HG03575 (cell line): ENCODE measurements at regions not wholly inside any gene's neighbourhood (a gene's known extent, or its start where the extent isn't known, plus 50 kb on each side); places are given as distances from the start of the nearest gene placed in this dataset.
"Not testable (repeated sequence)": the region's sequence is repeated elsewhere in the genome, so short reads cannot be mapped to it uniquely, and the experiment has no call there.

Experiments used
- ATAC-seq: cut with Tn5 transposase; IDR thresholded peaks from one replicate; pipeline ENCODE4 v1.9.1; 2021; ENCODE audit not compliant: unreplicated experiment, insufficient number of reproducible peaks, low FRiP score; ENCODE audit errors: extremely low read depth

DNA sequence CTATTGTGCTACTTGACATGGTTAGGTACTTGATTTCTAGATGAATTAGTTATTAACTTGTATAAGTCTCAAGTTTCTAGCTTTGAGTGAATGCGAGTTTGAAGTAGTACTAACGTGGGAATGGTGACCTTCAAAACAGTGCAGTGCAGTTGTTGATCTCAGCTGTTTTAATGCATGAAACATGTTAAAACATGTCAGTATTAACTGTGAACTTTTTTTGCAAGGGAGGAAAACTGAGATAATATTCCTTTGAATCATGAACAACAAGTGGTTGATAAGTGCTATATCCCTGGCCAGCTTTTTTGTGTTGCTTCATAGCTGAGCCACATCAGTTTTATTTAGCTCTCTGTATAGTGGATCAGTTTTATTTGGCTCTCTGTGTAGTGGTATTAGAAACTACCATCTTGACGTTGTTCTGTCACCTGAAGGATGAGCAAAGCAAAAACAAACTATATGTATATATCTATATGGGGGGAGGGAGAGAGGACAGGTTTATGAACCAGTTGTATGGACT is 133.1 kb upstream of the PRSS12 start:
- not testable (repeated sequence) for ATAC-seq

- not testable (repeated sequence) for ATAC-seq
Measured at GRCh38 chr4:118492963-118493362, 140.2 kb upstream of the PRSS12 start.

GRCh38 chr4:118494437-118494836 is 141.6 kb upstream of the PRSS12 start:
- not testable (repeated sequence) for ATAC-seq

- not testable (repeated sequence) for ATAC-seq
Measured at GRCh38 chr4:118502967-118503366, 150.2 kb upstream of the PRSS12 start.

- ATAC-seq, result not testable (repeated sequence)
Measured at GRCh38 chr4:118504927-118505326, 152.1 kb upstream of the PRSS12 start.

GRCh38 chr4:118505491-118505890 is 152.7 kb upstream of the PRSS12 start:
- ATAC-seq, result not testable (repeated sequence)

GRCh38 chr4:118512870-118513269 is 160.1 kb upstream of the PRSS12 start:
- ATAC-seq, result not testable (repeated sequence)

- ATAC-seq, result not testable (repeated sequence)
Measured at GRCh38 chr4:118514332-118514731, 161.5 kb upstream of the PRSS12 start.

- ATAC-seq, result not testable (repeated sequence)
Measured at GRCh38 chr4:118516107-118516506, 163.3 kb upstream of the PRSS12 start.

GRCh38 chr4:118530107-118530506 is 155.1 kb upstream of the METTL14 start:
- ATAC-seq, result not testable (repeated sequence)

- not testable (repeated sequence) for ATAC-seq
Measured at GRCh38 chr4:118531947-118532346, 153.2 kb upstream of the METTL14 start.

GRCh38 chr4:118535788-118536187 is 149.4 kb upstream of the METTL14 start:
- not testable (repeated sequence) for ATAC-seq

GRCh38 chr4:118539412-118540077 is 145.6 kb upstream of the METTL14 start:
- ATAC-seq, result peak; percentile 62

DNA sequence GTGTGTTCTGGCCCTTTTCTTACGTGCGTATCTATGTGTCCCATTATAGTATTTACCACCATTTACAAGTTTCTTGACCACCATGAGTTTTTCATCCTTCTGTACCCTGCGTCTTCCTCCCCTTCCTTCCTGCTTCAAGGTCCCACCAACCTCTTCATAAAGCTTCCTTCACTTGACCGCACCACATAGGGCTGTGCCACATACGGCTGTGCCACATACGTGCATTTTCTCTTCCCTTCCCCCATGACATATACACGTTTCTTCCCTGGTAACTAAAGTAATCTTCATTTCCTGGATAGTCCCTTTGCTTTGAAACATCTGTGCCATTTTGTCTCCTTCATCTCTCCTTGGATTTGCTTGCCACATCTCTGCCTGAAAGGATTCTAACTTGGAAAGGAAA is 128.6 kb upstream of the METTL14 start:
- ATAC-seq, result not testable (repeated sequence)

- no peak for ATAC-seq
Measured at GRCh38 chr4:118557298-118557851, 127.8 kb upstream of the METTL14 start.

DNA sequence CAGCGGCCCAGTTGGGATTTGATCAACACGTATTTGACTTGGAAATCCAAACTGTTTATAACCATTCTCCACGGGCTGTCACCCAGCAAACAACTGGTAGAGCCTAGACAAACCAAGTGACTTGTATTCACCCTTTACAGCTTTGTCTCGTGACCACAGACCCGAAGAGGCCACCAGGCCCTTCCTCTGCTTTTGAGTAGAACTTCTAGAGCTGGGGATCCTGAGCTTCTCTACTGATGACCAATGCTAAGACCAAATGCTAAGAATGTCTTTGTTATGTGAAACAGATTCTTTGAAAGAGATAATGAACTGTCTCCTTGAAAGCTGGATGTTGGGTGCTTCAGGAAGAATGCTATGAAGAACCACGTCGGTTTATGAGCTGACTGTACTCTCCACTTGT is 127.0 kb upstream of the METTL14 start:
- not testable (repeated sequence) for ATAC-seq

DNA sequence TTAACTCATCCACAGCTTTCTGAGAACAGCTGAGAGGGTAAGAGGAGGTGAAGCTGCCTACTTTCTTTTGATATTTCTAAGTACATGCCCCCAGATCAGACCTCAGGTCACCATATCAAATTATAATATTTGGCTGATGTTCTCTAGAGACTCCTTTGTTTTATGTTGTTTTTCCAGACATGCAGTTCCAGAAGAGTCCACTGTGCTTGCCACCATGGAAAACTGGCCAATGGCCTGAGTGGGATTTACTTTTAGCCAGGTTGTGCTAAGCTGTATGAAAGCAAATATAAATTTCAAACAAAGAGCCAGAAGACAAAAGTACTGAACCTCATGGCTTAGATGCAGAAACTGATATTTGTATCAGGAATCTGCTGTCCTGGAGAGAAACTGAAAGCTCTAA is 123.6 kb upstream of the METTL14 start:
- ATAC-seq, result not testable (repeated sequence)

DNA sequence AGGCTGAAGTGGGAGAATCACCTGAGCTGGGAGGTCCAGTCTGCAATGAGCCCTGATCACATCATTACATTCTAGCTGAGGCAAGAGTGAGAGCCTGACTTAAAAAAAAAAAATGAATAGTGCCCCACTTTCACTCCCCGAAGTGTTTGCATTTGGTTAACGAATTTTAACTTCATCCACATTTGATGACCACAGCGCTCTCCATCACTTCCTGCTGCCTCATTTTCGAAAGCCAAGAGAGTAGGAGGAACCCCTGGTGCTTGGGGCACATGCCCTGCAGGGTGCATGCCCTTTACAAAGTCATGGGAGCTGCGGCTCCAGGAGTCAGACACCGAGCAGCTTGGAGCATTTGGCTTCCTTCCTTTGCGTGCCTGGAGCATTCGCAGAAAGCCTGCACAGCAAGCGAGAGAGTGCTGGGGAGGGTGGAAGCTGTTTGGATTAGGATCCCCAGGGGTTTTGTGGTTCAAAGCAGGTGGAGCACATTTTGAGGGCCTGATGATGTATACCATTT is 119.1 kb upstream of the METTL14 start:
- ATAC-seq, result peak; percentile 62

- not testable (repeated sequence) for ATAC-seq
Measured at GRCh38 chr4:118572991-118573390, 112.2 kb upstream of the METTL14 start.

DNA sequence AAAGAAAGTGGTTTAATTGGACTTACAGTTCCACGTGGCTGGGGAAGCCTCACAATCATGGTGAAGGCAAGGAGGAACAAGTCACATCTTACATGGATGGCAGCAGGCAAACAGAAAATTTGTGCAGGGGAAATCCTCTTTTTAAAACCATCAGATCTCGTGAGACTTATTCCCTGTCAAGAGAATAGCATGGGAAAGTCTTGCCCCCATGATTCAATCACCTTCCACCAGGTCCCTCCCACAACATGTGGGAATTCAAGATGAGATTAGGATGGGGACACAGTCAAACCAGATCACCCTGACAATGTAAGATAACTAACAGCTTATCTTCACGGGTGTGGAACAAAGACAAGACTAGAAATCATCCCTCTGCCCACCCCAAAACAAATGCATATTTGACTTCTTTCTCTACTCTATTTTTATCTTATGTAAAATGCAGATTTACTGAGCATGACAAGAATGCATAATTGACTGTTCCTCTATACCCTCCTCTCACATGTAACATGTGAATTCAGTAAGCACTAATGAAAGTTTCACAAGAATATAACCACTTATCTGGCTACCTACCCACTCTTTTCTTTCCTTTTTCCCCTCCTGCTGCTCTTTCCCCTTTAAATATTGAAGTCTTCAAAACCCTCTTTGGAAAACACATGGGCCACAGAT is 110.8 kb upstream of the METTL14 start:
- not testable (repeated sequence) for ATAC-seq
